RWPE1 (cell line): ENCODE measurements at regions not wholly inside any gene's neighbourhood (a gene's known extent, or its start where the extent isn't known, plus 50 kb on each side); places are given as distances from the start of the nearest gene placed in this dataset.
A peak's percentile ranks its signal among the peaks of the same experiment; 100 is the strongest.

Experiments used
- CTCF ChIA-PET: fragments of 350-600 bp; sonication (Branson Sonifier 250); formaldehyde crosslinking; extraction: SDS; loops from one replicate; lab custom pipeline; 2021; lab: Yijun Ruan, JAX
- POLR2A ChIA-PET: fragments of 400-600 bp; formaldehyde crosslinking; extraction: SDS; loops from one replicate; lab custom pipeline; 2020; ENCODE audit warnings: antibody characterized with exemption; ENCODE audit not compliant: low non-redundant PET; lab: Yijun Ruan, JAX
- DNase-seq: peaks from one replicate; pipeline ENCODE4 v3.0.0; 2012; ENCODE audit warnings: low spot score
- H3K27ac ChIP-seq: fragments of 450-650 bp; 2 replicates; pipeline ENCODE4 v1.5.1; 2017
- TF ChIP-seq, protein P1 (sequence below): fragments of 450-650 bp; conservative IDR thresholded peaks from 2 replicates; pipeline ENCODE4 v1.5.1; 2017; ENCODE audit warnings: low read depth, mild to moderate bottlenecking

DNA sequence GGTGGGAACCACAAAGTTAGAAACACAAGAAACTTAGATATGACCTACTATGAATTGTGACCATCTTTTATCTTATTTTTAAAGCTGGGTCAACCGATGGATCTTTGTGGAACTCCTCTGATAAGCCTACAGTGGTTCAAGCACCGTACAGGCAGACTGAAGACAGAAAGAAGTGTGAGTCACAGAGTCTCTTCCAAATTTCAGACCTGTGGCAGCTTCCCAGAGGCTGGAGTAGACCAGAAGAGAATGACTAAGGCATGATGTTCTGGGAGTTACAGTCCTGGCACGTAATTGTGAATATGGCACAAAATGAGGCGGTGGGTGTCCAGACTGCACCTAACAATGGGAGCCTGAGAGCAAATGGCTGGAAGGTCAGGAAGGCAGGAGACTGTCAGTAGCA lies 70.0 kb downstream of the LMO4 start:
- CTCF ChIA-PET: no interaction called here
- TF ChIP-seq, protein P1, sequence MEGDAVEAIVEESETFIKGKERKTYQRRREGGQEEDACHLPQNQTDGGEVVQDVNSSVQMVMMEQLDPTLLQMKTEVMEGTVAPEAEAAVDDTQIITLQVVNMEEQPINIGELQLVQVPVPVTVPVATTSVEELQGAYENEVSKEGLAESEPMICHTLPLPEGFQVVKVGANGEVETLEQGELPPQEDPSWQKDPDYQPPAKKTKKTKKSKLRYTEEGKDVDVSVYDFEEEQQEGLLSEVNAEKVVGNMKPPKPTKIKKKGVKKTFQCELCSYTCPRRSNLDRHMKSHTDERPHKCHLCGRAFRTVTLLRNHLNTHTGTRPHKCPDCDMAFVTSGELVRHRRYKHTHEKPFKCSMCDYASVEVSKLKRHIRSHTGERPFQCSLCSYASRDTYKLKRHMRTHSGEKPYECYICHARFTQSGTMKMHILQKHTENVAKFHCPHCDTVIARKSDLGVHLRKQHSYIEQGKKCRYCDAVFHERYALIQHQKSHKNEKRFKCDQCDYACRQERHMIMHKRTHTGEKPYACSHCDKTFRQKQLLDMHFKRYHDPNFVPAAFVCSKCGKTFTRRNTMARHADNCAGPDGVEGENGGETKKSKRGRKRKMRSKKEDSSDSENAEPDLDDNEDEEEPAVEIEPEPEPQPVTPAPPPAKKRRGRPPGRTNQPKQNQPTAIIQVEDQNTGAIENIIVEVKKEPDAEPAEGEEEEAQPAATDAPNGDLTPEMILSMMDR: no peak
- H3K27ac ChIP-seq: peak overlapping the region; percentile 71
- DNase-seq: peak; percentile 57
- POLR2A ChIA-PET: no interaction called here

DNA sequence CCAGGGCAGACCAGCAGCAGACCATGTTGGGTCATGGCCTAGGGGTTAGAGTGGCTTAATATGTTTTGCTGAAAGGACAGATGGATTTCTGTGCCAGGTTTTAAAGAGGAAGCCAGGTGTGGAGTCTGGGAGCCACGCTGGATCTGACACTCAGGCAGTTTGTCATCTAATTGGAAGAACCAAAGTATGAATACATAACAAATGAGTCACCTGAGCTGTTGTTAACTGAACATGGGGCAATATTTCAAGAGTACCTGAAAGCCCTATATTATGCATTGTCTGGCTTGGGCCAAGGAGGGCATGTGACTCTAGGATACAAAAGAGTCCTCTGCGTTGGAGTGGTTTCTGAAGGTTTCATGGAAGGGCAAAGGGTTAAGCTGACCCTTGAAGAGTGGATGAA lies 70.6 kb downstream of the LMO4 start:
- CTCF ChIA-PET: no interaction called here
- DNase-seq: peak; percentile 79
- TF ChIP-seq, protein P1: no peak
- H3K27ac ChIP-seq: peak overlapping the region; percentile 71
- POLR2A ChIA-PET: no interaction called here

DNA sequence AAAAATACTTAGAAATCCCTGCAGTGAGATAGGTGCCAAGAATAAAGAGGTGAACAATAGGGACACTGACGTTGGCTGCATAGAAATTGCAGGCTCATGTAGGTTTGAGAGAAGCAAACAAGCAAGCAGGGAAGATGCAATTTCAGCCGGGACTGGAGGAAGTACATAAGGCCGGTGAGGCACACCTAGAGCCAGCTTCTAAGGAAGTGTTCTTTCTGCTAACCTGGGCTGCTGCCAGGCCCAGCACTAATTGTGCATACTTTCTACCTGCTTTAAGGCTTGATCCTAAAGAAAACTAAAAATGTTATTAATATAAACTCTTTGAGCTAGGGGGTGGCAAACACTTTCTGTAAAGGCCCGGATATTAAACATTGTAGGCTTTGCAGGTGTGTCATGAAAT lies 71.0 kb downstream of the LMO4 start:
- CTCF ChIA-PET: no interaction called here
- TF ChIP-seq, protein P1: no peak

DNA sequence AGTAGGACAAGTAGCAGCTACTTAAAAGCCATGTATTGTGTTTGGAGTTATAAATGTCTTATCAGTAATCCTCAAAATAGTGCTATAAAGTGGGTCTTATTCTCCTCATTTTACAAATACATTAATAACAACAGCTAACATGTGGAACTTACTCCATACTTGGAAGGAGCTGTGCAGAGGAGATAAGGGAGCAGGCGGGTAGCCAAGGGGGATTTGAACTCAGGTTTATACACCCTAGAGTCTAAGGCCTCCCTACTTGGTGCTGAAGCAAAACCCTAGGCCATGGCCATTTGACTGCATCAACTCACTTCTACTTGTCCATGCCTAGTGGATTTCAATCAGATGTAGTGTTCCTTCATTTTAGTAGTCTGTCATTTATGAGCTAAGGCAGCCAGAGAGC lies 72.1 kb downstream of the LMO4 start:
- TF ChIP-seq, protein P1: no peak
- POLR2A ChIA-PET: no interaction called here
- no peak overlapping the region for H3K27ac ChIP-seq
- DNase-seq: no peak
- CTCF ChIA-PET: interaction anchor here (0.5 kb wide), 1 partner anchor 113 kb away, joined by 3 read pairs; no protein-coding TSS in a partner anchor

More for the DNA sequence above, 71.0 kb downstream of the LMO4 start:
- POLR2A ChIA-PET: no interaction called here
- H3K27ac ChIP-seq: no peak overlapping the region
- no peak for DNase-seq

GRCh38 chr1:87402241-87403002 lies 73.7 kb downstream of the LMO4 start:
- CTCF ChIA-PET: interaction anchor here (0.5 kb wide), 1 partner anchor 516 kb away, joined by 3 read pairs; no protein-coding TSS in a partner anchor
- TF ChIP-seq, protein P1: no peak
- H3K27ac ChIP-seq: no peak overlapping the region
- DNase-seq: no peak
- POLR2A ChIA-PET: no interaction called here

GRCh38 chr1:87403061-87403820 lies 74.6 kb downstream of the LMO4 start:
- no peak for DNase-seq
- POLR2A ChIA-PET: no interaction called here
- CTCF ChIA-PET: interaction anchor here (0.7 kb wide), 1 partner anchor 334 kb away, joined by 3 read pairs; no protein-coding TSS in a partner anchor
- TF ChIP-seq, protein P1: no peak
- H3K27ac ChIP-seq: no peak overlapping the region
